Endothelial cell of umbilical vein (primary cell): ENCODE measurements at regions not wholly inside any gene's neighbourhood (a gene's known extent, or its start where the extent isn't known, plus 50 kb on each side); places are given as distances from the start of the nearest gene placed in this dataset.

Source experiments
- BruUV-seq: library from RNA; stranded (reverse); fragments of 400-500 nt; replicated peaks from 2 replicates; lab custom pipeline; 2021; lab: Mats Ljungman, UMichigan
- CTCF ChIA-PET: fragments of 300-600, 350-600 bp; sonication (Branson Sonifier 250); formaldehyde crosslinking; loops from one replicate; lab custom pipeline; 2021; ENCODE audit warnings: antibody characterized with exemption, inconsistent platforms; lab: Charles Lee
- POLR2A ChIA-PET: fragments of 300-600, 350-600 bp; sonication (Branson Sonifier 250); formaldehyde crosslinking; loops from one replicate; lab custom pipeline; 2021; ENCODE audit warnings: antibody characterized with exemption, inconsistent platforms; lab: Charles Lee
- DNase-seq: peaks from one replicate; pipeline ENCODE4 v3.0.0-alpha.2; 2011; ENCODE audit warnings: low read depth, low spot score
- FAIRE-seq: peaks from 2 replicates; lab custom pipeline; 2011; peaks lifted over from hg19 to GRCh38; lab: Jason Lieb, UNC
- H2AFZ ChIP-seq: 2 replicates; pipeline ENCODE4 v1.6.0; 2012; ENCODE audit warnings: low read depth, low read length, control low read depth, inconsistent platforms
- H3K27ac ChIP-seq: 2 replicates; pipeline ENCODE4 v1.5.1; 2011; ENCODE audit warnings: low read depth, mild to moderate bottlenecking, control low read depth, low read length, moderate library complexity; ENCODE audit not compliant: insufficient read depth
- H3K27me3 ChIP-seq, 2 experiments: 2 replicates each; pipeline versions ENCODE4 v1.6.0 to v1.6.1; 2011; ENCODE audit warnings: low read length in 2 of 2, mixed read lengths in 1 of 2; ENCODE audit not compliant: control insufficient read depth in 2 of 2, insufficient read depth in 2 of 2
- H3K36me3 ChIP-seq, 2 experiments: 2 replicates in 1 of 2; 3 replicates in 1 of 2; pipeline ENCODE4 v1.5.1; 2011; ENCODE audit warnings: low read length in 2 of 2, mild to moderate bottlenecking in 1 of 2, moderate library complexity in 1 of 2; ENCODE audit not compliant: control insufficient read depth in 2 of 2, insufficient read depth in 2 of 2; ENCODE audit errors: extremely low read depth in 1 of 2
- H3K4me1 ChIP-seq: 3 replicates; pipeline ENCODE4 v1.5.1; 2011; ENCODE audit warnings: mild to moderate bottlenecking, low read length; ENCODE audit not compliant: control insufficient read depth, insufficient read depth; ENCODE audit errors: extremely low read depth
- H3K4me2 ChIP-seq: 2 replicates; pipeline ENCODE4 v1.6.1; 2011; ENCODE audit warnings: low read length, control low read depth, mixed read lengths; ENCODE audit not compliant: insufficient read depth
- H3K4me3 ChIP-seq, 3 experiments: fragments of 200-600 bp in 1 of 3; sonication (generic), shearing (Covaris generic) in 1 of 3; replicated peaks in 1 of 3; 2 replicates each; pipeline ENCODE4 v1.5.1; 2011 to 2016; ENCODE audit warnings: control low read depth in 3 of 3, low read length in 3 of 3, mild to moderate bottlenecking in 2 of 3, inconsistent platforms in 1 of 3, low read depth in 1 of 3, moderate library complexity in 1 of 3; ENCODE audit not compliant: insufficient read depth in 1 of 3
- H3K79me2 ChIP-seq: 2 replicates; pipeline ENCODE4 v1.6.0; 2012; ENCODE audit warnings: low read length, inconsistent platforms; ENCODE audit not compliant: control insufficient read depth, insufficient read depth
- H3K9ac ChIP-seq: replicated peaks from 2 replicates; pipeline ENCODE3; 2011; ENCODE audit warnings: low read length, control low read depth; ENCODE audit not compliant: insufficient read depth; ENCODE audit errors: extremely low read depth
- H3K9me1 ChIP-seq: replicated peaks from 3 replicates; pipeline ENCODE4 v1.6.0; 2011; ENCODE audit warnings: mild to moderate bottlenecking, low read length; ENCODE audit not compliant: control insufficient read depth, insufficient read depth; ENCODE audit errors: extremely low read depth
- H3K9me3 ChIP-seq: replicated peaks from 2 replicates; pipeline ENCODE4 v1.5.1; 2012; ENCODE audit warnings: low read length, inconsistent platforms; ENCODE audit not compliant: control insufficient read depth, insufficient read depth
- H4K20me1 ChIP-seq: replicated peaks from 2 replicates; pipeline ENCODE3; 2011; ENCODE audit warnings: mild to moderate bottlenecking, low read length; ENCODE audit not compliant: control insufficient read depth, insufficient read depth; ENCODE audit errors: extremely low read depth
- CTCF ChIP-seq, 2 donors: IDR thresholded peaks; 1 replicate in 1 of 2; 2 replicates in 1 of 2; pipeline ENCODE4 v1.5.1; 2011; ENCODE audit warnings: low read length in 2 of 2, mild to moderate bottlenecking in 2 of 2, moderate library complexity in 2 of 2, control low read depth in 1 of 2, inconsistent platforms in 1 of 2, low read depth in 1 of 2; ENCODE audit not compliant: insufficient read depth in 1 of 2; ENCODE audit errors: extremely low read depth in 1 of 2
- EZH2 ChIP-seq: IDR thresholded peaks from 2 replicates; pipeline ENCODE4 v1.6.1; 2012; ENCODE audit warnings: borderline replicate concordance, low read depth, mild to moderate bottlenecking, moderate library complexity, low read length, inconsistent platforms; ENCODE audit not compliant: severe bottlenecking
- FOS ChIP-seq: IDR thresholded peaks from 2 replicates; pipeline ENCODE4 v1.6.1; 2011; ENCODE audit warnings: mild to moderate bottlenecking, low read length, moderate library complexity, borderline replicate concordance; ENCODE audit not compliant: insufficient read depth
- GATA2 ChIP-seq: IDR thresholded peaks from 2 replicates; pipeline ENCODE4 v1.7.0; 2011; ENCODE audit warnings: low read depth, mild to moderate bottlenecking, moderate library complexity, mixed read lengths, low read length; ENCODE audit not compliant: insufficient read length, insufficient read depth
- JUN ChIP-seq: IDR thresholded peaks from 2 replicates; pipeline ENCODE4 v1.6.1; 2011; ENCODE audit warnings: borderline replicate concordance, low read depth; ENCODE audit not compliant: insufficient read length, insufficient read depth
- MAX ChIP-seq: IDR thresholded peaks from 2 replicates; pipeline ENCODE4 v1.6.1; 2011; ENCODE audit not compliant: insufficient read depth, insufficient read length
- MYC ChIP-seq: IDR thresholded peaks from one replicate; pipeline ENCODE4 v1.6.1; 2011; ENCODE audit warnings: mild to moderate bottlenecking, low read depth, low read length
- POLR2A ChIP-seq: IDR thresholded peaks from 2 replicates; pipeline ENCODE4 v1.6.1; 2012; ENCODE audit warnings: low read depth, mild to moderate bottlenecking, control low read depth, low read length
- POLR2AphosphoS5 ChIP-seq: IDR thresholded peaks from 2 replicates; pipeline ENCODE4 v1.6.1; 2012; ENCODE audit warnings: low read depth, mild to moderate bottlenecking, control low read depth, low read length, moderate library complexity; ENCODE audit not compliant: insufficient read depth
- dilution Hi-C: fragments of 300-500 bp; cut with MboI; formaldehyde crosslinking; loops from one replicate; pipeline ENCODE4 v1.15.0; 2019; ENCODE audit warnings: low sequenced_read_pairs; ENCODE audit not compliant: extremely low pct_ligation_motif_present
- intact Hi-C: fragments of 100-400 bp; cut with micrococcal nuclease; formaldehyde crosslinking; loops from one replicate; pipeline ENCODE4 v1.10.0; 2022

- Histone ChIP-seq H3K9me1 (no peaks in the 10 kb centered on the region), H3K4me2 (no peak overlapping the region), H3K9ac (no peak overlapping the region), H3K79me2 (no peaks in the 10 kb centered on the region), H3K27me3 (no peaks in the 10 kb centered on the region), H3K27ac (no peak overlapping the region), H3K36me3 (no peaks in the 10 kb centered on the region), H3K4me3 (no peak overlapping the region), H2AFZ (no peak overlapping the region), H3K4me1 (no peaks in the 10 kb centered on the region), H4K20me1 (no peaks in the 10 kb centered on the region), H3K9me3 (peaks cover 6% of the 10 kb centered on the region)
- dilution Hi-C loops (no loop called here), intact Hi-C loops (no loop called here)
- no peak for DNase-seq
- CTCF ChIA-PET, result no interaction called here
- POLR2A ChIA-PET, result no interaction called here
- TF ChIP-seq MYC (no peak), POLR2A (no peak), CTCF (IDR thresholded peaks at IDR 0.05; ENCODE audit: extremely low read depth in 1 of 2, insufficient read depth in 1 of 2, low read depth in 1 of 2, low read length in 2 of 2) (no peak), EZH2 (no peak), MAX (no peak), FOS (no peak), GATA2 (no peak), POLR2AphosphoS5 (no peak), JUN (no peak)
- no TSS peak for BruUV-seq
- no peak for FAIRE-seq
These were observed 852.9 kb downstream of the TECRL start for GRCh38 chr4:63556332-63556731.
